ENCODE measurements at regions not wholly inside any gene's neighbourhood (a gene's known extent, or its start where the extent isn't known, plus 50 kb on each side); places are given as distances from the start of the nearest gene placed in this dataset.

GRCh38 chr12:105848286-105848685 lies 290.5 kb downstream of the NUAK1 start:
- Histone ChIP-seq H3K79me2 (ENCODE audit: insufficient read depth, low read length) (no peaks in the 10 kb centered on the region), H3K4me3 (ENCODE audit: insufficient read depth, low read length, poor library complexity, severe bottlenecking) (no peak overlapping the region), H3K27ac (ENCODE audit: low read depth, low read length) (no peak overlapping the region), H4K20me1 (ENCODE audit: low read depth, low read length) (no peaks in the 10 kb centered on the region), H3K9me2 (replicated peaks; ENCODE audit: insufficient read depth, low read length) (no peaks in the 10 kb centered on the region), H3F3A (ENCODE audit: insufficient read depth) (no peaks in the 10 kb centered on the region), H3K36me3 (ENCODE audit: low read length) (no peaks in the 10 kb centered on the region), H3K4me2 (ENCODE audit: low read depth, low read length, poor library complexity, severe bottlenecking) (no peak overlapping the region), H3K9me3 (ENCODE audit: insufficient read depth, low read length) (no peaks in the 10 kb centered on the region; the same call in 1 of the 2 replicates), H3K27me3 (ENCODE audit: low read length) (no peaks in the 10 kb centered on the region), H3K9ac (ENCODE audit: low read length) (no peak overlapping the region), H2AFZ (ENCODE audit: low read depth, low read length, severe bottlenecking) (no peak overlapping the region)
- TF ChIP-seq CTCF (IDR thresholded peaks at IDR 0.05; ENCODE audit: insufficient read depth, low read length, poor library complexity, severe bottlenecking) (no peak), EZH2phosphoT487 (conservative IDR thresholded peaks at IDR 0.05; ENCODE audit: low read length) (no peak)

GRCh38 chr12:105850103-105850968 lies 288.4 kb downstream of the NUAK1 start:
- no peak overlapping the region for H3K9ac ChIP-seq (ENCODE audit: low read length)
- no peak overlapping the region for H2AFZ ChIP-seq (ENCODE audit: low read depth, low read length, severe bottlenecking)
- no peaks in the 10 kb centered on the region for H3F3A ChIP-seq (ENCODE audit: insufficient read depth)
- no peaks in the 10 kb centered on the region for H3K79me2 ChIP-seq (ENCODE audit: insufficient read depth, low read length)
- no peaks in the 10 kb centered on the region for H3K9me3 ChIP-seq (ENCODE audit: insufficient read depth, low read length)
- H3K4me3 ChIP-seq (ENCODE audit: insufficient read depth, low read length, poor library complexity, severe bottlenecking): no peak overlapping the region
- H3K27ac ChIP-seq (ENCODE audit: low read depth, low read length): no peak overlapping the region
- H4K20me1 ChIP-seq (ENCODE audit: low read depth, low read length): no peaks in the 10 kb centered on the region
- TF ChIP-seq EZH2phosphoT487 (conservative IDR thresholded peaks at IDR 0.05; ENCODE audit: low read length) (no peak), CTCF (IDR thresholded peaks at IDR 0.05; ENCODE audit: insufficient read depth, low read length, poor library complexity, severe bottlenecking) (no peak)
- no peaks in the 10 kb centered on the region for H3K36me3 ChIP-seq (ENCODE audit: low read length)
- H3K27me3 ChIP-seq (ENCODE audit: low read length): no peaks in the 10 kb centered on the region
- H3K4me2 ChIP-seq (ENCODE audit: low read depth, low read length, poor library complexity, severe bottlenecking): no peak overlapping the region
- no peaks in the 10 kb centered on the region for H3K9me2 ChIP-seq (replicated peaks; ENCODE audit: insufficient read depth, low read length)

- TF ChIP-seq EZH2phosphoT487 (conservative IDR thresholded peaks at IDR 0.05; ENCODE audit: low read length) (no peak), CTCF (IDR thresholded peaks at IDR 0.05; ENCODE audit: insufficient read depth, low read length, poor library complexity, severe bottlenecking) (no peak)
- no peaks in the 10 kb centered on the region for H3K79me2 ChIP-seq (ENCODE audit: insufficient read depth, low read length)
- no peaks in the 10 kb centered on the region for H3K9me3 ChIP-seq (ENCODE audit: insufficient read depth, low read length)
- H3K27me3 ChIP-seq (ENCODE audit: low read length): no peaks in the 10 kb centered on the region
- H2AFZ ChIP-seq (ENCODE audit: low read depth, low read length, severe bottlenecking): no peak overlapping the region
- no peak overlapping the region for H3K9ac ChIP-seq (ENCODE audit: low read length)
- H3K4me3 ChIP-seq (ENCODE audit: insufficient read depth, low read length, poor library complexity, severe bottlenecking): no peak overlapping the region
- no peaks in the 10 kb centered on the region for H3K36me3 ChIP-seq (ENCODE audit: low read length)
- H3K4me2 ChIP-seq (ENCODE audit: low read depth, low read length, poor library complexity, severe bottlenecking): no peak overlapping the region
- H3F3A ChIP-seq (ENCODE audit: insufficient read depth): no peaks in the 10 kb centered on the region
- H3K27ac ChIP-seq (ENCODE audit: low read depth, low read length): no peak overlapping the region
- no peaks in the 10 kb centered on the region for H3K9me2 ChIP-seq (replicated peaks; ENCODE audit: insufficient read depth, low read length)
- H4K20me1 ChIP-seq (ENCODE audit: low read depth, low read length): no peaks in the 10 kb centered on the region
These were observed 286.3 kb downstream of the NUAK1 start for GRCh38 chr12:105852496-105852895.
